ENCODE measurements at regions not wholly inside any gene's neighbourhood (a gene's known extent, or its start where the extent isn't known, plus 50 kb on each side); places are given as distances from the start of the nearest gene placed in this dataset.

GRCh38 chr3:13256845-13257244 lies 163.3 kb downstream of the NUP210 start:
- DNase-seq: no peak
- no peaks in the 10 kb centered on the region for H3K36me3 Mint-ChIP-seq
- no peak overlapping the region for H3K4me3 Mint-ChIP-seq
- peaks cover 13 to 20% of the 10 kb centered on the region in 2 donors for H3K27me3 Mint-ChIP-seq
- no peaks in the 10 kb centered on the region for H3K9me3 Mint-ChIP-seq
- peaks cover 0 to 2% of the 10 kb centered on the region in 2 donors for H3K4me1 Mint-ChIP-seq
- no peak for ATAC-seq (replicated peaks)
- no peak overlapping the region for H3K27ac Mint-ChIP-seq

GRCh38 chr3:13254028-13254951 lies 165.8 kb downstream of the NUP210 start:
- Mint-ChIP-seq H3K4me3 (no peak overlapping the region), H3K27ac (no peak overlapping the region), H3K4me1 (no peaks in the 10 kb centered on the region), H3K36me3 (no peaks in the 10 kb centered on the region), H3K27me3 (peaks cover 18 to 30% of the 10 kb centered on the region in 2 donors), H3K9me3 (no peaks in the 10 kb centered on the region)
- DNase-seq (no peak), ATAC-seq (replicated peaks) (no peak)

GRCh38 chr3:13253208-13253937 lies 166.7 kb downstream of the NUP210 start:
- Mint-ChIP-seq H3K4me1 (no peaks in the 10 kb centered on the region), H3K36me3 (no peaks in the 10 kb centered on the region), H3K27ac (no peak overlapping the region), H3K27me3 (peaks cover 18 to 30% of the 10 kb centered on the region in 2 donors), H3K9me3 (no peaks in the 10 kb centered on the region), H3K4me3 (no peak overlapping the region)
- ATAC-seq (replicated peaks): no peak
- DNase-seq: no peak

- peaks cover 18 to 30% of the 10 kb centered on the region in 2 donors for H3K27me3 Mint-ChIP-seq
Measured at GRCh38 chr3:13252207-13252606, 167.9 kb downstream of the NUP210 start.

GRCh38 chr3:13251166-13251903 lies 168.8 kb downstream of the NUP210 start:
- no peak overlapping the region for H3K27ac Mint-ChIP-seq

More at GRCh38 chr3:13252207-13252606, 167.9 kb downstream of the NUP210 start:
- no peak for ATAC-seq (replicated peaks)
- Mint-ChIP-seq H3K27ac (no peak overlapping the region), H3K9me3 (no peaks in the 10 kb centered on the region), H3K36me3 (no peaks in the 10 kb centered on the region), H3K4me3 (no peak overlapping the region), H3K4me1 (no peaks in the 10 kb centered on the region)
- DNase-seq: no peak

GRCh38 chr3:13249664-13250390 lies 170.3 kb downstream of the NUP210 start:
- no peak overlapping the region for H3K27ac Mint-ChIP-seq

More at GRCh38 chr3:13251166-13251903, 168.8 kb downstream of the NUP210 start:
- H3K9me3 Mint-ChIP-seq: no peaks in the 10 kb centered on the region
- H3K4me1 Mint-ChIP-seq: no peaks in the 10 kb centered on the region
- H3K36me3 Mint-ChIP-seq: no peaks in the 10 kb centered on the region
- H3K4me3 Mint-ChIP-seq: no peak overlapping the region
- DNase-seq (no peak), ATAC-seq (replicated peaks) (no peak)
- peaks cover 18 to 30% of the 10 kb centered on the region in 2 donors for H3K27me3 Mint-ChIP-seq

GRCh38 chr3:13248640-13249039 lies 171.5 kb downstream of the NUP210 start:
- Mint-ChIP-seq H3K9me3 (no peaks in the 10 kb centered on the region), H3K36me3 (no peaks in the 10 kb centered on the region), H3K27ac (no peak overlapping the region), H3K4me3 (no peak overlapping the region), H3K27me3 (peaks cover 11 to 19% of the 10 kb centered on the region in 2 donors), H3K4me1 (no peaks in the 10 kb centered on the region)
- ATAC-seq (replicated peaks) (no peak), DNase-seq (no peak)

More at GRCh38 chr3:13249664-13250390, 170.3 kb downstream of the NUP210 start:
- Mint-ChIP-seq H3K9me3 (no peaks in the 10 kb centered on the region), H3K4me3 (no peak overlapping the region), H3K27me3 (peaks cover 18 to 29% of the 10 kb centered on the region in 2 donors), H3K36me3 (no peaks in the 10 kb centered on the region), H3K4me1 (no peaks in the 10 kb centered on the region)
- no peak for DNase-seq
- no peak for ATAC-seq (replicated peaks)

GRCh38 chr3:13245615-13245978 lies 172.4 kb upstream of the IQSEC1 start:
- Mint-ChIP-seq H3K4me1 (no peaks in the 10 kb centered on the region), H3K4me3 (no peak overlapping the region), H3K36me3 (no peaks in the 10 kb centered on the region), H3K9me3 (no peaks in the 10 kb centered on the region), H3K27ac (no peak overlapping the region), H3K27me3 (no peaks in the 10 kb centered on the region)
- DNase-seq: no peak
- ATAC-seq (replicated peaks): no peak

- H3K4me3 Mint-ChIP-seq: no peak overlapping the region
- no peaks in the 10 kb centered on the region for H3K4me1 Mint-ChIP-seq
- no peak for ATAC-seq (replicated peaks)
- no peaks in the 10 kb centered on the region for H3K36me3 Mint-ChIP-seq
- no peak overlapping the region for H3K27ac Mint-ChIP-seq
- peaks cover under 1 to 6% of the 10 kb centered on the region in 2 donors for H3K27me3 Mint-ChIP-seq
- H3K9me3 Mint-ChIP-seq: no peaks in the 10 kb centered on the region
- no peak for DNase-seq
Measured at GRCh38 chr3:13243586-13243985, 170.4 kb upstream of the IQSEC1 start.

- no peak for ATAC-seq (replicated peaks)
- no peak overlapping the region for H3K4me3 Mint-ChIP-seq
- H3K27ac Mint-ChIP-seq: no peak overlapping the region
- H3K36me3 Mint-ChIP-seq: no peaks in the 10 kb centered on the region
- H3K9me3 Mint-ChIP-seq: no peaks in the 10 kb centered on the region
- peaks cover 6 to 10% of the 10 kb centered on the region in 2 donors for H3K27me3 Mint-ChIP-seq
- DNase-seq: no peak
- no peaks in the 10 kb centered on the region for H3K4me1 Mint-ChIP-seq
Measured at GRCh38 chr3:13242364-13242737, 169.1 kb upstream of the IQSEC1 start.

GRCh38 chr3:13241621-13242363 lies 168.6 kb upstream of the IQSEC1 start:
- ATAC-seq (replicated peaks) (no peak), DNase-seq (no peak)
- Mint-ChIP-seq H3K27me3 (peaks cover 6 to 10% of the 10 kb centered on the region in 2 donors), H3K27ac (peak overlapping the region; percentile 66), H3K9me3 (no peaks in the 10 kb centered on the region), H3K4me3 (no peak overlapping the region), H3K36me3 (no peaks in the 10 kb centered on the region), H3K4me1 (no peaks in the 10 kb centered on the region)

- Mint-ChIP-seq H3K36me3 (no peaks in the 10 kb centered on the region), H3K27me3 (peaks cover 6 to 10% of the 10 kb centered on the region in 2 donors), H3K4me3 (no peak overlapping the region), H3K4me1 (peaks cover 4 to 5% of the 10 kb centered on the region in 2 donors), H3K9me3 (no peaks in the 10 kb centered on the region), H3K27ac (no peak overlapping the region)
- DNase-seq (no peak), ATAC-seq (replicated peaks) (no peak)
Measured at GRCh38 chr3:13240928-13241618, 167.8 kb upstream of the IQSEC1 start.

GRCh38 chr3:13239467-13239760 lies 166.2 kb upstream of the IQSEC1 start:
- DNase-seq: no peak
- Mint-ChIP-seq H3K36me3 (no peaks in the 10 kb centered on the region), H3K4me3 (no peak overlapping the region), H3K4me1 (peaks cover 19 to 22% of the 10 kb centered on the region in 2 donors), H3K27me3 (peaks cover 10 to 21% of the 10 kb centered on the region in 2 donors), H3K27ac (no peak overlapping the region), H3K9me3 (no peaks in the 10 kb centered on the region)
- no peak for ATAC-seq (replicated peaks)

All from stimulated activated naive B cell treated with anti-CD40 and anti-IgM and Interleukin-4, amounts not matched to agents 10 μg/mL and 1 μg/mL and 100 μg/mL, for 72 hours (primary cell).